NCI-H2107 treated with DMSO at 0.1 percent for 48 hours (cell line): ENCODE measurements at regions not wholly inside any gene's neighbourhood (a gene's known extent, or its start where the extent isn't known, plus 50 kb on each side); places are given as distances from the start of the nearest gene placed in this dataset.

Experiments used
- DNase-seq: peaks from one replicate; lab custom pipeline; 2025; ENCODE audit not compliant: unreplicated experiment; lab: John Stamatoyannopoulos, UW

- no peak for DNase-seq
Observed at GRCh38 chr13:59182241-59182640, 981.5 kb downstream of the DIAPH3 start.

DNA sequence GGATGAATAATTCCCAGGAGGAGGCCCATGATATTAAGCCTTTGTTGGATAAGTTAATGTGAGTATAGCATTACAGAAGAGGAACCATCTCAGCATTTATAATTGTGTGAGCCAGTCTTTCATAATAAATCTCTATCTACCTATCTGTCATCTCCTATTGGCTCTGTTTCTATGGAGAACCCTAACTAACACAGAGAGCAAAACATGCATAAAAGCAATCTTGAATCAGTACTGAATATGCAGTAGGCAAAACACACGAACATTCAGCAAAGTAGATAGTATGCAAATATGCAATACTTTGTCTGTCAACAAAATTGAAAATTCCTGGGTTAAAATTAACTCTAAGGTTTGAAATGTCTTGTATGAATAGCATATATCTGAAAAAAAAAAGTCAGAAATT, 966.3 kb downstream of the DIAPH3 start:
- DNase-seq: no peak

GRCh38 chr13:59201841-59202240, 961.9 kb downstream of the DIAPH3 start:
- DNase-seq: no peak

DNA sequence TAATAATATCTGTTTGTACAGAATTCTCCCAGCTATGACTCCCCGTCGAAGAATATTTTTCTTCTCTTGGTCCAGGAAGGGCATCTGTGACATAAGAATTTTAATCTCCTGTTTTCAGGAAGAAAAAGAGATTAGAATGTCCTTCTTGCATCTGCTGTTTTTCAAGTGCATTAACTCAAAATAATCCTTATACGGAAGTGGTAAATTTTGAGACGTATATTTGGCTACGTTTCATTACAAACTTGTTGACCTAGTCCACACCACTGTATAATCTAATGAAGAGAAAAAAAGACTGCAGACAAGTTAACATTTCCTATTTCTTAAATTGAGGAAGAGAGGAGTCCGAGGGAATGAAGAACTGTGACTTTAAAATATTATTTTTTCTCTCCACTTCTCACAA, 959.9 kb downstream of the DIAPH3 start:
- DNase-seq: no peak

DNA sequence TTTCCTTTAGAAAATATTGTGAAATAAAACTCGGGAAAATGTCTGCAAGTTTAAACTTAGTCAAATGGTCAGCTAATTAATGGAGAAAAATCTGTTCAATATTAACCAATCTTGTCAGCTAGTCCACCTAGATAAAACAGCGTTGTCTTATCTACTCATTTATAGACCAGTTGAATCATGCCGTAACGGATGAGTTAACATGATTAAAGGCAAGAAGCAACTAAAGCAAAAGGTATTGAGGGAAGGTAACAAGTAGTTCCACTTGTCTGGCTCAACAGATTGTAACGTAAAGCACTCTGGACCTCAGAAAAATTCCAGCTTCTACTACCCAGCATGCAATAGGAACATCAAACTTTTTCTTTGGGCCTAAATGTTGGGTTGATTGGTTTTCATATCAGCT, 958.2 kb downstream of the DIAPH3 start:
- no peak for DNase-seq

DNA sequence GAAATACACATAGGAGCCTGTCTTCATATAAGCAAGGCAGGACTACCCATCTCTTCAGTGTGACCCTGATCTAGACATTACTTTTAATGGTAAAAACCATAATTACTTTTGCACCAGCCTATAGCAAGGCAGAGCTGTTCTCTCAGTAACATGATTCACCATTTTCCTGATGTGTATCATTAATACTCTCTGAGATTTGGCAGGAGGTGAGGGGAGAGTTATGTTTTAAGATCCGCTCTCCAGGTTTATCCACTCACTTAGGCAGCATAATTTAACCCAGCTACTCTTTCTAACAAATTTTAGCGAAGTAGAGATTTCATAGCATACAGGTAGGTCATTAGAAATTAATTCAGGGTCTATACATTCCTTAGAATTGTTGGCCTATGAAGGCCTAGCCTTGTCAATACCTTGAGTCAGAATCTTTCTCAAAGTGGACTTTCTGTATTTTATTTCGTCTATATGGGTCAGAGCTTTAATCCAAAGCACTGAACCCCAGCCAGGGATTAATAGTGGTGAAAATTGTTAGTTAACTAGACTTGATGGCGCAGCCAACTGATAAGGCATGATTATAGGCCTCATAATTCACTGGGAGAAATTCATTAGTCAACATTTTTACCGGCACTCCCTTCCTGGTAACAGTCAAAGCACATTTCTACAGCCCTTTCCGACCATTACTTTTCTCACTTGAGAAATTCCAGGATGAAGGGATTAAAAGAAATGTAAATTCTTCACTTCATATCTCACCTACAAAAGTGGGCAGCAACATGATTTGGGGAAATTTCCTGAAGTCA, 955.1 kb downstream of the DIAPH3 start:
- no peak for DNase-seq

DNA sequence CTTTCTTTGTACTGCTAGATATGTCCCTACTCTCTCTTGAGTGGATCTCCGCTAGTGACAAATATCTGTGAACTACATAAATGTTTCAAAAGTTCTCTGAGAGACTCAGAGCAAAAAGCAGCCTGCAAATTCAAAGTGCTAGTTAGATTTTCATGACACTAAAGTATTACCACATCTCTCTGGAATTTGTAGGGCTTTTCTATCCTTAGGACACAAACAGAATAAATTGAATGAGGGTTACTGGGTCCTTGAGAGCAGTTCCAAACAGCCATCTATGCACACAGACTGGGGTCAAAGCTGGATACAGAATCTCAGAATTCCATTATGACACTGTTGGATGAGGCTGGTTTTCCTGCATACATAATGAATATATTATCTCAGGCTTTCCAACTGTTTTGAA, 953.2 kb downstream of the DIAPH3 start:
- no peak for DNase-seq

- DNase-seq: no peak
Observed at GRCh38 chr13:59211606-59212005, 952.1 kb downstream of the DIAPH3 start.

DNA sequence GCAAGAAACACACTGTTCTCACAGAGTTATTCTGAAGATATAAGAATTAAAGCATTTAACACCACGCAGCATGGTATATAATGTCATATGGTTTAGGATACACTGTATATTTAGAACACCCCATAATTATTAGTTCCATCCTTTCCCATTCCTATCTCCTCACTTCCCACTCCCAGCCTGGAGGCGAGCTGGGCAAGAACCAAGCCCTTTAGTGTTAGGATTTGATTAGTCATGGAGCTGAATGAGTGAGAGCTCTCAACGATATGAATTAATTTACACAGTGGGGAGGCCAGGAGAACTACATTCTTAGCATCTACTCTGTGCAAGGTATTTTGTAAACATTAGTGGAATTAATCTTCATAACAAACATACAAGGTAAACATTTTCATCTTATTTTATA, 934.3 kb downstream of the DIAPH3 start:
- no peak for DNase-seq

- DNase-seq: no peak
Observed at GRCh38 chr13:59229861-59230260, 933.9 kb downstream of the DIAPH3 start.

GRCh38 chr13:59230484-59231264, 933.1 kb downstream of the DIAPH3 start:
- DNase-seq: no peak

GRCh38 chr13:59236309-59236919, 927.3 kb downstream of the DIAPH3 start:
- no peak for DNase-seq

DNA sequence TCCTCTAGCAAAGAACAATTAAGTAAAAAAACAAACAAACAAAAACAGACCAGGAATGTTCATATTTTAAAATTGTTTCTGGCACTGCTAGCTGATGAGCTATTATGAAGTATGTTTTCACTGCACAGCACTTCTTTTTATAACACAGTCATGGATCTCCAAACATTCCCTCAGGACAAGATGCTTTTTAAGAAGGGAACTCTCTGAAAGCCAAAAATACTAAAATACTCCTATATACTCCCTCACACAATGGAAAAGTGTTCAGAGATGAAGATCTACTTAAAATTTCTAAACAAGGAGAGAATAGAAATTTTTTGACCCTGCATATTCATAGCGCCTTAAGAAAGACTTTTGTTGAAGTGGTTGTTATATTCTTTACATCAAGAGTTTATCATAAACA, 926.8 kb downstream of the DIAPH3 start:
- no peak for DNase-seq

GRCh38 chr13:59247171-59247570, 916.6 kb downstream of the DIAPH3 start:
- no peak for DNase-seq

DNA sequence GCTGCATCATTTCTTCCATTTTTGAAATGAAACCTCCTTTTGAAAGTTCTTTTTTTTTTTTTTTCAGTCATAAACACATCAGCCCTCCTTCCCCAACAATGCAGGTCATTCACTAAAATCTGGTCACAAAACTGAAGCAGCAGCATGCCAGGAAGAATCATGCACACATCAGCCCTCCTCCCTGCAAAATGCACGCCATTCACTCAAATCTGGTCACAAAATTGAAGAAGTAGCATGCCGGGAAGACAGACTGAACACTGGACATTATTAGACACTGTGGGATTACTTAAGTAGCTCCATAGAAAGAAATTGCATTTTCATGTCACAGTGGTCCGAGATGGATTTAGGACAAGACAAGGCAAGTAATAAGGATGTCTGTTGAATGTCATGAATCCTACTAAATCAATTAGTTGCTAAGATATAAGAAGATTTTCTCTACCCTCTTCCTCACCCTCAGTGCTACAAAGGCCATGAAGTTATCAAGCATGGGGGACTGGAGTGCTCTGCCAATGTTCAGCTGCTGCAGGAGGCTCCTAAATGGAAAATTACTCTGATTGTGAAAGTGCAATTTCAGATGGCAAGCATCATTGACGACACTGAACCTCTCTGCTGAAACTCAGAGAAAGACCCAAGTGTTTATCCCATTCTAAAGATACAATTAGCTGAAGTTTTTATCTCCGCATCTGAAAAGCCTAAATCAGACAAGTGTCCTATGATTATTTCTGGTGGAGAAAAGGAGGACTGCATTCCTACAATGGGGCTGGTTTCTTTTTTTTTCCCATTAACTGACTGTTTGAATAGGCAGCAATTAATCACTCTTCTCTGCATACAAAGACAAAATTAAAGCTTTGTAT, 913.2 kb downstream of the DIAPH3 start:
- no peak for DNase-seq

- no peak for DNase-seq
Observed at GRCh38 chr13:59259165-59260000, 904.3 kb downstream of the DIAPH3 start.

DNA sequence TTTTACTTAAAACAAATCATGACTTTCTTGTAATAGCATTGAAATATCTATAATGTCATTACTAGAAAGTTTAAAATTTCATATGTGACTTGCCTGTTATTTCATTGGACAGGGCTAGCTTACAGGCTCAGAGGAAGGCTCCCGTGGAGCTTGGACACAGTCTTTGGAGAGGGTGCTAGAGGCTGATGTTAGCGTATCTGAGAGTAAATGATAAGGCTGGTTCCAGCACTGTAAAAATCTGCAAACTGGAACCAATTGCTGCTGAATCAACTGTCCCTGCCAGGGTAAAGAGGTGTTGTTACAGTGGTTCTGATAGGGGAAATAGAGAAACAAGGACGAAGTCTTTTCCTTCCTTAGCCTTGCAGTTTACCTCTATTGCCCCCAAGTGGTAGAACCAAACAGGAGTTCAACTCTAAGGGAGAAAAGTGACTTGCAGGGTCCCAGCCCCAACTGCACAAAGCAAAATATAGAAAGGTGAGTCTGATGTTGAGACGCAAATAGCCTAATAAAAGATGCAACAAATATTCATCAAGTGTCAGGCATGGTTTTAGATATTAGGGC, 901.7 kb downstream of the DIAPH3 start:
- DNase-seq: no peak

DNA sequence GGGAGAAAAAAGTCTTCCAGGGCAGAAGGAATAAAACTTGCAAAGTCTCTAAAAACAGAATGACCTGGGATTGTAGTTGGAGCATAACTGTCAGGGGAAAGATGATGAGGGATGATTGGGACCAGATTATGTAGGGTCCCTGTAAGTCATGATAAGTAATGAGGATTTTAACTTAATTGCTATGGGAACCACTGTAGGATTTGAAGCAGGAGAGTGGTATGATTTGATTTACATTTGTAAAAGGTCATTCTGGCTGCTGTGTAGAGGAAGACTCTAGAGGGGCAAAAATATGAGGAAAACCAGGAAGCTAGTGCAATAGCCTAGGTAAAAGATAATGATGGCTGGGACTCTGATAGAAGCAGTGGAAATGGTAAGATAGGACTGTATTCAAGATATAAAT, 900.2 kb downstream of the DIAPH3 start:
- DNase-seq: no peak

- DNase-seq: no peak
Observed at GRCh38 chr13:59266478-59267063, 897.2 kb downstream of the DIAPH3 start.

GRCh38 chr13:59269476-59269875, 894.3 kb downstream of the DIAPH3 start:
- no peak for DNase-seq
